SK-N-SH (cell line): ENCODE measurements at regions not wholly inside any gene's neighbourhood (a gene's known extent, or its start where the extent isn't known, plus 50 kb on each side); places are given as distances from the start of the nearest gene placed in this dataset.

Experiments
- EP300 ChIP-seq, 2 experiments: IDR thresholded peaks; 2 replicates each; pipeline versions ENCODE4 v1.4.0 to v1.6.1; 2012; ENCODE audit warnings: borderline replicate concordance in 1 of 2, low read depth in 1 of 2, low read length in 1 of 2
- GABPA ChIP-seq: IDR thresholded peaks from 2 replicates; pipeline ENCODE4 v1.4.0; 2012; ENCODE audit warnings: low read depth, mild to moderate bottlenecking
- NFIC ChIP-seq: IDR thresholded peaks from 2 replicates; pipeline ENCODE4 v1.4.0; 2012; ENCODE audit warnings: borderline replicate concordance
- POLR2AphosphoS5 ChIP-seq: IDR thresholded peaks from 2 replicates; pipeline ENCODE4 v1.6.1; 2012; ENCODE audit warnings: low read depth, low read length
- RAD21 ChIP-seq: IDR thresholded peaks from 2 replicates; pipeline ENCODE4 v1.6.1; 2012; ENCODE audit warnings: mild to moderate bottlenecking, low read length
- RCOR1 ChIP-seq: fragments of 150-350 bp; IDR thresholded peaks from 2 replicates; pipeline ENCODE4 v1.6.1; 2017; ENCODE audit warnings: antibody characterized with exemption, low read length
- TAF1 ChIP-seq: IDR thresholded peaks from 2 replicates; pipeline ENCODE4 v1.6.1; 2012; ENCODE audit warnings: low read depth, mild to moderate bottlenecking, low read length, moderate library complexity, borderline replicate concordance
- TEAD4 ChIP-seq: IDR thresholded peaks from 2 replicates; pipeline ENCODE4 v1.4.0; 2012; ENCODE audit warnings: mild to moderate bottlenecking, borderline replicate concordance; ENCODE audit not compliant: insufficient read depth
- YY1 ChIP-seq: IDR thresholded peaks from 2 replicates; pipeline ENCODE4 v1.4.0; 2012; ENCODE audit warnings: low read depth, mild to moderate bottlenecking
- TF ChIP-seq, protein P1 (sequence below): IDR thresholded peaks from 2 replicates; pipeline ENCODE4; 2012
- TF ChIP-seq, protein P2 (sequence below): fragments of 200-600 bp; sonication (generic); IDR thresholded peaks from 2 replicates; pipeline ENCODE4 v1.6.1; 2017; ENCODE audit warnings: antibody characterized with exemption, mild to moderate bottlenecking, moderate library complexity
- TF ChIP-seq, protein P3 (sequence below): IDR thresholded peaks from 2 replicates; pipeline ENCODE4 v1.4.0; 2012; ENCODE audit warnings: low read depth
- TF ChIP-seq, protein P4 (sequence below): IDR thresholded peaks from 2 replicates; pipeline ENCODE4 v1.6.1; 2012; ENCODE audit warnings: mild to moderate bottlenecking, low read depth, low read length, moderate library complexity

DNA sequence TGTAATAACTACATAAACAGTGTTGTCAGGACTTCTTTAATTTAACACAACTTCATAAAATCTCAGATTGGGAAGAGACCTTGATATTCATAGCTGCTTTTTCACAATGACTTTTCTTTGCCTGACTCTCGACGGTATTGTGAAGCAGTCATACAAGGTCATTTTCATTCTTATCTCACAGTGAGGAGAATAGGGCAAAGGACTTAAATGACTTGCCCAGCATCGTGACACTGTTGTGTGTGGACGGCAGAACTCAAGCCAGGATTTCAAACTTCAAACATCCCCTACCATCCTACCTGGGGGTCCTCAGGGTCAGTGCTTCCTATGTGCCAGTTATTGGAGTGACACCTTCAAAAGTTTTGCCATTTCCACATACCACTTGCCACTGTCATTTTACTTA lies 138.5 kb upstream of the GDF10 start:
- TF ChIP-seq POLR2AphosphoS5 (no peak), RCOR1 (no peak), YY1 (no peak), TAF1 (no peak), EP300 (IDR thresholded peaks at IDR 0.05; ENCODE audit: borderline replicate concordance in 1 of 2, low read depth in 1 of 2, low read length in 1 of 2) (no peak), RAD21 (no peak), TEAD4 (no peak), GABPA (no peak), NFIC (no peak)
- TF ChIP-seq, protein P1, sequence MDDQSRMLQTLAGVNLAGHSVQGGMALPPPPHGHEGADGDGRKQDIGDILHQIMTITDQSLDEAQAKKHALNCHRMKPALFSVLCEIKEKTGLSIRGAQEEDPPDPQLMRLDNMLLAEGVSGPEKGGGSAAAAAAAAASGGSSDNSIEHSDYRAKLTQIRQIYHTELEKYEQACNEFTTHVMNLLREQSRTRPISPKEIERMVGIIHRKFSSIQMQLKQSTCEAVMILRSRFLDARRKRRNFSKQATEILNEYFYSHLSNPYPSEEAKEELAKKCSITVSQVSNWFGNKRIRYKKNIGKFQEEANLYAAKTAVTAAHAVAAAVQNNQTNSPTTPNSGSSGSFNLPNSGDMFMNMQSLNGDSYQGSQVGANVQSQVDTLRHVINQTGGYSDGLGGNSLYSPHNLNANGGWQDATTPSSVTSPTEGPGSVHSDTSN = no peak
- TF ChIP-seq, protein P2, sequence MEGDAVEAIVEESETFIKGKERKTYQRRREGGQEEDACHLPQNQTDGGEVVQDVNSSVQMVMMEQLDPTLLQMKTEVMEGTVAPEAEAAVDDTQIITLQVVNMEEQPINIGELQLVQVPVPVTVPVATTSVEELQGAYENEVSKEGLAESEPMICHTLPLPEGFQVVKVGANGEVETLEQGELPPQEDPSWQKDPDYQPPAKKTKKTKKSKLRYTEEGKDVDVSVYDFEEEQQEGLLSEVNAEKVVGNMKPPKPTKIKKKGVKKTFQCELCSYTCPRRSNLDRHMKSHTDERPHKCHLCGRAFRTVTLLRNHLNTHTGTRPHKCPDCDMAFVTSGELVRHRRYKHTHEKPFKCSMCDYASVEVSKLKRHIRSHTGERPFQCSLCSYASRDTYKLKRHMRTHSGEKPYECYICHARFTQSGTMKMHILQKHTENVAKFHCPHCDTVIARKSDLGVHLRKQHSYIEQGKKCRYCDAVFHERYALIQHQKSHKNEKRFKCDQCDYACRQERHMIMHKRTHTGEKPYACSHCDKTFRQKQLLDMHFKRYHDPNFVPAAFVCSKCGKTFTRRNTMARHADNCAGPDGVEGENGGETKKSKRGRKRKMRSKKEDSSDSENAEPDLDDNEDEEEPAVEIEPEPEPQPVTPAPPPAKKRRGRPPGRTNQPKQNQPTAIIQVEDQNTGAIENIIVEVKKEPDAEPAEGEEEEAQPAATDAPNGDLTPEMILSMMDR = no peak
- TF ChIP-seq, protein P3, sequence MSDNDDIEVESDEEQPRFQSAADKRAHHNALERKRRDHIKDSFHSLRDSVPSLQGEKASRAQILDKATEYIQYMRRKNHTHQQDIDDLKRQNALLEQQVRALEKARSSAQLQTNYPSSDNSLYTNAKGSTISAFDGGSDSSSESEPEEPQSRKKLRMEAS = no peak
- TF ChIP-seq, protein P4, sequence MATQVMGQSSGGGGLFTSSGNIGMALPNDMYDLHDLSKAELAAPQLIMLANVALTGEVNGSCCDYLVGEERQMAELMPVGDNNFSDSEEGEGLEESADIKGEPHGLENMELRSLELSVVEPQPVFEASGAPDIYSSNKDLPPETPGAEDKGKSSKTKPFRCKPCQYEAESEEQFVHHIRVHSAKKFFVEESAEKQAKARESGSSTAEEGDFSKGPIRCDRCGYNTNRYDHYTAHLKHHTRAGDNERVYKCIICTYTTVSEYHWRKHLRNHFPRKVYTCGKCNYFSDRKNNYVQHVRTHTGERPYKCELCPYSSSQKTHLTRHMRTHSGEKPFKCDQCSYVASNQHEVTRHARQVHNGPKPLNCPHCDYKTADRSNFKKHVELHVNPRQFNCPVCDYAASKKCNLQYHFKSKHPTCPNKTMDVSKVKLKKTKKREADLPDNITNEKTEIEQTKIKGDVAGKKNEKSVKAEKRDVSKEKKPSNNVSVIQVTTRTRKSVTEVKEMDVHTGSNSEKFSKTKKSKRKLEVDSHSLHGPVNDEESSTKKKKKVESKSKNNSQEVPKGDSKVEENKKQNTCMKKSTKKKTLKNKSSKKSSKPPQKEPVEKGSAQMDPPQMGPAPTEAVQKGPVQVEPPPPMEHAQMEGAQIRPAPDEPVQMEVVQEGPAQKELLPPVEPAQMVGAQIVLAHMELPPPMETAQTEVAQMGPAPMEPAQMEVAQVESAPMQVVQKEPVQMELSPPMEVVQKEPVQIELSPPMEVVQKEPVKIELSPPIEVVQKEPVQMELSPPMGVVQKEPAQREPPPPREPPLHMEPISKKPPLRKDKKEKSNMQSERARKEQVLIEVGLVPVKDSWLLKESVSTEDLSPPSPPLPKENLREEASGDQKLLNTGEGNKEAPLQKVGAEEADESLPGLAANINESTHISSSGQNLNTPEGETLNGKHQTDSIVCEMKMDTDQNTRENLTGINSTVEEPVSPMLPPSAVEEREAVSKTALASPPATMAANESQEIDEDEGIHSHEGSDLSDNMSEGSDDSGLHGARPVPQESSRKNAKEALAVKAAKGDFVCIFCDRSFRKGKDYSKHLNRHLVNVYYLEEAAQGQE = no peak
